Progenitor cell of endocrine pancreas (in vitro differentiated cells): ENCODE measurements at regions not wholly inside any gene's neighbourhood (a gene's known extent, or its start where the extent isn't known, plus 50 kb on each side); places are given as distances from the start of the nearest gene placed in this dataset.
"Not testable (repeated sequence)": the region's sequence is repeated elsewhere in the genome, so short reads cannot be mapped to it uniquely, and the experiment has no call there.

Experiments
- DNase-seq: peaks from one replicate; pipeline ENCODE4 v3.0.0; 2021; ENCODE audit warnings: low spot score; ENCODE audit not compliant: unreplicated experiment
- H3K27ac Mint-ChIP-seq: 2 replicates; pipeline ENCODE4 v1.8.0; 2021; ENCODE audit warnings: mild to moderate bottlenecking, moderate library complexity, mixed read lengths
- H3K27me3 Mint-ChIP-seq: 2 replicates; pipeline ENCODE4 v1.8.0; 2021; ENCODE audit warnings: mixed read lengths
- H3K36me3 Mint-ChIP-seq: 2 replicates; pipeline ENCODE4 v1.8.0; 2022; ENCODE audit warnings: mixed read lengths; ENCODE audit not compliant: insufficient read depth
- H3K4me1 Mint-ChIP-seq: 2 replicates; pipeline ENCODE4 v1.8.0; 2021; ENCODE audit warnings: low read depth, mixed read lengths
- H3K4me3 Mint-ChIP-seq: 2 replicates; pipeline ENCODE4 v1.8.0; 2021; ENCODE audit warnings: low read depth, mild to moderate bottlenecking, moderate library complexity, mixed read lengths
- H3K9me3 Mint-ChIP-seq: 2 replicates; pipeline ENCODE4 v1.8.0; 2021; ENCODE audit warnings: low read depth, mixed read lengths
- TF ChIP-seq, protein P1 (sequence below): fragments of 200-600 bp; sonication (generic); IDR thresholded peaks from one replicate; pipeline ENCODE4 v1.5.0; 2021; ENCODE audit warnings: antibody characterized with exemption, mild to moderate bottlenecking; ENCODE audit not compliant: unreplicated experiment

GRCh38 chr7:152911226-152911560 lies 151.6 kb downstream of the ACTR3B start:
- no peak for DNase-seq
- H3K27me3 Mint-ChIP-seq: no peaks in the 10 kb centered on the region
- H3K36me3 Mint-ChIP-seq: no peaks in the 10 kb centered on the region
- no peak overlapping the region for H3K4me3 Mint-ChIP-seq
- H3K27ac Mint-ChIP-seq: no peak overlapping the region
- H3K4me1 Mint-ChIP-seq: no peaks in the 10 kb centered on the region
- TF ChIP-seq, protein P1, sequence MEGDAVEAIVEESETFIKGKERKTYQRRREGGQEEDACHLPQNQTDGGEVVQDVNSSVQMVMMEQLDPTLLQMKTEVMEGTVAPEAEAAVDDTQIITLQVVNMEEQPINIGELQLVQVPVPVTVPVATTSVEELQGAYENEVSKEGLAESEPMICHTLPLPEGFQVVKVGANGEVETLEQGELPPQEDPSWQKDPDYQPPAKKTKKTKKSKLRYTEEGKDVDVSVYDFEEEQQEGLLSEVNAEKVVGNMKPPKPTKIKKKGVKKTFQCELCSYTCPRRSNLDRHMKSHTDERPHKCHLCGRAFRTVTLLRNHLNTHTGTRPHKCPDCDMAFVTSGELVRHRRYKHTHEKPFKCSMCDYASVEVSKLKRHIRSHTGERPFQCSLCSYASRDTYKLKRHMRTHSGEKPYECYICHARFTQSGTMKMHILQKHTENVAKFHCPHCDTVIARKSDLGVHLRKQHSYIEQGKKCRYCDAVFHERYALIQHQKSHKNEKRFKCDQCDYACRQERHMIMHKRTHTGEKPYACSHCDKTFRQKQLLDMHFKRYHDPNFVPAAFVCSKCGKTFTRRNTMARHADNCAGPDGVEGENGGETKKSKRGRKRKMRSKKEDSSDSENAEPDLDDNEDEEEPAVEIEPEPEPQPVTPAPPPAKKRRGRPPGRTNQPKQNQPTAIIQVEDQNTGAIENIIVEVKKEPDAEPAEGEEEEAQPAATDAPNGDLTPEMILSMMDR: no peak
- no peaks in the 10 kb centered on the region for H3K9me3 Mint-ChIP-seq

- Mint-ChIP-seq H3K9me3 (no peaks in the 10 kb centered on the region), H3K4me1 (no peaks in the 10 kb centered on the region), H3K36me3 (no peaks in the 10 kb centered on the region), H3K4me3 (no peak overlapping the region), H3K27me3 (no peaks in the 10 kb centered on the region), H3K27ac (no peak overlapping the region)
- TF ChIP-seq, protein P1: no peak
- no peak for DNase-seq
Observed at GRCh38 chr7:152911922-152912321, 152.4 kb downstream of the ACTR3B start.

- H3K4me3 Mint-ChIP-seq: no peak overlapping the region
- no peaks in the 10 kb centered on the region for H3K4me1 Mint-ChIP-seq
- H3K27ac Mint-ChIP-seq: no peak overlapping the region
- no peak for DNase-seq
- no peaks in the 10 kb centered on the region for H3K27me3 Mint-ChIP-seq
- no peaks in the 10 kb centered on the region for H3K36me3 Mint-ChIP-seq
- no peaks in the 10 kb centered on the region for H3K9me3 Mint-ChIP-seq
- TF ChIP-seq, protein P1: no peak
Observed at GRCh38 chr7:152912511-152912910, 153.0 kb downstream of the ACTR3B start.

GRCh38 chr7:152913492-152913891 lies 153.9 kb downstream of the ACTR3B start:
- Mint-ChIP-seq H3K9me3 (peaks cover 5% of the 10 kb centered on the region), H3K36me3 (no peaks in the 10 kb centered on the region), H3K27me3 (peaks cover 5% of the 10 kb centered on the region), H3K4me3 (no peak overlapping the region), H3K27ac (no peak overlapping the region), H3K4me1 (no peaks in the 10 kb centered on the region)
- TF ChIP-seq, protein P1: no peak
- no peak for DNase-seq

DNA sequence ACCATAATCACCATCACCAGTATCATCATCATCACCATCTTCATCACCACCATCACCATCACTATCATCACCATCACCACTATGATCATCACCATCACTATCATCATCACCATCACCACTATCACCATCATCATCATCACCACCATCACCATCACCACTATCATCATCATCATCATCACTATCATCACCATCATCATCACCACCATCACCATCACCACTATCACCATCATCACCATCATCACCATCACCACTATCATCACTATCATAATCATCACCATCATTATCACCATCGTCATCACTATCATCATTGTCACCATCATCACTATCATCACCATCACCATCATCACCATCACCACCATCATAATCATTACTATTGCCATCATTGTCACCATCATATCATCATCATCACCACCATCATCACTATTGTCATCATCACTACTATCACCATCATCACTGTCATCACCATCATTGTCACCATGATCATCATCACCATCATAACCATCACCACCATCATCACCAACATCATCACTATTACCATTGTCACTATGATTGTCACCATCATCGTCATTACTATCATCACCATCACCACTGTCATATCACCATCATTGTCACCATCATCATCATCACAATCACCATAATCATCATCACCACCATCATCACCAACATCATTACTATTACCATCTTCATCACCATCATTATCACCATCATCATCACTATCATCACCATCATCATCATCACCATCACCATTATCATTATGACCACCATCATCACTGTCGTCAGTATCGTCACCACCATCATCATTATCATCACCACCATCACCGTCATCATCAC lies 154.7 kb downstream of the ACTR3B start:
- H3K4me1 Mint-ChIP-seq: no peaks in the 10 kb centered on the region
- no peak overlapping the region for H3K27ac Mint-ChIP-seq
- H3K9me3 Mint-ChIP-seq: peaks cover 5% of the 10 kb centered on the region
- TF ChIP-seq, protein P1: no peak
- H3K27me3 Mint-ChIP-seq: peaks cover 5% of the 10 kb centered on the region
- no peaks in the 10 kb centered on the region for H3K36me3 Mint-ChIP-seq
- H3K4me3 Mint-ChIP-seq: no peak overlapping the region
- no peak for DNase-seq

DNA sequence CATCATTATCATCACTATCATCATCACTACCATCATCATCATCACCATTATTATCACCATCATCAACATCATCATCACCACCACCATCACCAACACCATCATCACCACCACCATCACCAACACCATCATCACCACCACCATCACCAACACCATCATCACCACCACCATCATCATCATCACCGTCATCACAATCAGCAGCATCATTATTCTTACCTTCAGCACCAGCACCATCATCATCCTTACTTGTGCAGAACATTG lies 155.2 kb downstream of the ACTR3B start:
- H3K9me3 Mint-ChIP-seq, H3K4me3 Mint-ChIP-seq, H3K4me1 Mint-ChIP-seq, H3K27ac Mint-ChIP-seq, H3K27me3 Mint-ChIP-seq, DNase-seq, H3K36me3 Mint-ChIP-seq: not testable (repeated sequence)
